ENCODE measurements at regions not wholly inside any gene's neighbourhood (a gene's known extent, or its start where the extent isn't known, plus 50 kb on each side); places are given as distances from the start of the nearest gene placed in this dataset.
"Not testable (repeated sequence)": the region's sequence is repeated elsewhere in the genome, so short reads cannot be mapped to it uniquely, and the experiment has no call there.

DNA sequence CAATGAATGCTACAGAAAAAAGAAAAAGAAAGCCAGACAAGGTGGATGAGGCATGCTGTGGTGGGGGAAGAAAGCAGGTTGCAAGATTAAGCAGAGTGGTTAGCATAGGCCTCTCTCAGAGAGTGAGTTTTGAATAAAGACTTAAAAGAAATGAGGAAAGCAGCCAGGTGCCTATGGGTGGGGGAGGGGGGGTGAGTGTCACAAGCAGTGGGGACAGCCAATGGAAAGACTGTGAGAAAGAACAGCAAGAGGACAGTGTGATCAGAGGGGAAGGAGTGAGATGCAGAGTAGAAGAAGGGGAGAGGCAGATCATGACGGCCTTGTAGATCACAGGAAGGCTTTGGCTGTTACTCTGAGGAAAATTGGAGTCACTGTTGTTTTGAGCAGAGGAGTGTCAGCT is 162.5 kb downstream of the SOX3 start:
- no peak for DNase-seq

DNA sequence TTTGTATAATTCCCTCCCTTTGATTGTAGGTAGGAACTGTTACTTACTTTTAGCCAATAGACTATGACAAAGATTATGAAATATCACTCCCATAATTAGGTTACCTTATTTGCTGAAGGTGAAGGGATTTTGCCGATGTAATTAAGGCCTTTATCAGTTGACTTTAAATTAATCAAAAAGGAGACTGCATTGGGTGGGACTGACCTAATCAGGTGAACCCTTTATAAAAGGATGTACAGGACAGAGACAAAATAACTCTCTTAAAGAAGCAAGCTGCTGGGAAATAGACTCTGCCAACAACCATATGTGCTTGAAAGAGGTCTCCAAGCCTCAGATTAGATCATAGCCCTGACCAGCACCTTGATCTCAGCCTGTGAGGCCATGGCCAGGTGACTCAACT is 167.6 kb downstream of the SOX3 start:
- DNase-seq: no peak

DNA sequence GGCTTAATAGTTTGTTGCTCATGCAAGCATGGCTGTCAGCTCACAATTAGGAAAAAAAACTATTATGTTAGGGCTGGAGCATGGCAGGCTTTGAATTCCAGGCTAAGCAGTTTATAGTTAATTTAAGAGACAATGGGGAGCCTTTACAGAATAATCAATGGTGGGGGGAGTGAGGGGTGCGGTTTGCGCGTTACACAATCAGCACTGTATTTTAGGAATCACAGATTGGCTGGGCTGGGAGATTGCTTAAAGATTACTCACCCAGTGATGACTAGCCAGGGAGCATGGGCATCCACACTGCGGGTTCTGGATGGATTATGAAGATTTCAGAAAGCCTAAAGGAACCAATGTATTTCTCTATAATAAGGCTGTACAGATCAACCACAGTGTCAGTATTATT is 186.6 kb downstream of the SOX3 start:
- peak in 1 of 56 donors; percentile 29 for DNase-seq

DNA sequence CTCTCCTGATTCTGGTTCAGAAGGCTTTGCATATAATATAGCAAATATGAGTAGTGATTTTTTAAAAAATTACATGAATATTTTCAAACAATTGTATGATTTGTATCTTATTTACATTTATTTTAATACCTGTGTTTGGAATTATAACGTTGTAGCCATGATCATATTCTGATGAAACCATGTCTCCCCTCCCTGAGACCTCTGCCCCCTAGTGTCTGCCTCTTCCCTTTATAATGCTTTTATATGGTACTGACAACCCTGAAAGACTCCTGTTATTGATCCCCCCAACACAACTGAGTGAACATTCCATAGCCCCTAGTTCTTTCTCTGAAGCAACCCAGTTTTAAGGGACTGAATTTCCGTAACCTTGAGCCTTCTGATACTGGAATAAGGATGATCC is 187.4 kb downstream of the SOX3 start:
- DNase-seq: no peak

DNA sequence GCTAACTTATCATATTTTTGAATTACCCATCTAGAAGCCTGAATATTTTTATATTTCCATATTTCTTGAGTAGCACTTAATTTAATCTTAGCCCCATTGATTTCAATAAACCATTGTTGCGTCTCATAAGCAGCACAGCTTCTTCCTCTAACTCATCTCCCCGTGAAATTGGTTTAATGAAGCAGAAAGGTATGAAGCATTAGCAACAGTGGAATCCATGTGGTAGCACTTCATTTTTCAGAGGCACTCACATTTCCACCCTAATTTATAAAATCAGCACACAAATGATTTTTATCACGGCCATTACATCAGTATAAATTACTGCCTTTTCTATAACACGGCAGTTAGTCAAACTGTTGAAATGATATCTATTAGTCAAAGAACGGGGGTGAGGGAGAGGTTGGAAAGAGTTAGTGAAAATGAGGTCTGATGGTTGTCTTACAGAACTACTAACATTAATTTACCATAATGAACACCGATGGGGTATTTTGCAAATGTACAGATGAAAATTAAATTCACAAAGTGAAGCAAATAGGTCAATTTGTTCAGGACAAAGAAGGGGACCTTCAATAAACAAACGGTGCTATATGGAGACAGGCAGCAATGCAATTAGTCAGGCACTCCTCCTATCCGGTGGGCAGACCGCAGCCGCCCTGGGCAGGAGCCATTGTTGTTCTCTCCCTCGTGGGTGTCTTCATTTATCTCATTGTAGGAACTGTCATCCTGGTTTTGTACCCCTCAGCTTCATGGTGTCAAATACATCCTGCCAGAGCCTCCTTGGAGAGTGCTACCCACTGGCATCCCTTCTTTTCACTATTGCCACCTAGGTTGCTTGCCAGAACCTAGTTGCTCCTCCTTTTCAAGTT is 205.7 kb downstream of the SOX3 start:
- DNase-seq: no peak

DNA sequence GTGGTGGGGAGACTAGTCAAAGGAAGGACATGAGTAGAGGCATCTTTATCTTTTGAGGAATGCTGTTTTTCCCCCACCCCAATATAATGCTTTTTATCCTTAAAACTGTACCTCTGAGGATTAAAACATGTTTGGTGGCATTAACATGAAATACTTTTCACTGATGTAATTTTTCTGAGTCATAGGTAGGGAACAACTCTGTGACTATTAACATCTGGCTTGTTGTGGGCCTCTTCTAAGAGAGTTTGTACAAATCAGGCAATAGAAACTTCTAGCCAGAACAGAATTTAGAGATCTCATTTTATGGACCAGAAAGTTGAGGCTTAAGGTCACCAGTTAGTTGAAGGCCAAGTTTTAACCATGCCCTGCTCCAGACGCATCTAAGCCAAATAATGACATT is 207.6 kb downstream of the SOX3 start:
- no peak for DNase-seq

DNA sequence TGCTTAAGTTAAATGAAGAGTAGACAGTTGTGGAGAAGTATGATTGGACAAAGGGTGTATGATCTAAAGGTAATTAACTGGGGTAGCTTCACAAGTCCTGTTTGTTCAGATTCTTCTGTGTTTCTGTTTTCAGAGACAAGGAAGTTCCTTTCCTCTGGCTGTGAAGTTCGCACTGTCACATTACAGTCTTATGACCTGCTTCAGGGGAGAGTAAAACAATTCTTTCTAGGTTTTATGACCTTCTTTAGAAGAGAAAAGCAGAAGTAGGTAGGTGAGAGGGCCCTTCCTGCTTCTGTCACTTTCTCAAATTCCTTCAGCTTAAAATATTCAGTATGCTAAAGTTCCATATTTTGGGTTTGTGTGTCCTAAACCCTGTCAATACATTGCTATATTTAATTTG is 211.9 kb downstream of the SOX3 start:
- DNase-seq: no peak

DNA sequence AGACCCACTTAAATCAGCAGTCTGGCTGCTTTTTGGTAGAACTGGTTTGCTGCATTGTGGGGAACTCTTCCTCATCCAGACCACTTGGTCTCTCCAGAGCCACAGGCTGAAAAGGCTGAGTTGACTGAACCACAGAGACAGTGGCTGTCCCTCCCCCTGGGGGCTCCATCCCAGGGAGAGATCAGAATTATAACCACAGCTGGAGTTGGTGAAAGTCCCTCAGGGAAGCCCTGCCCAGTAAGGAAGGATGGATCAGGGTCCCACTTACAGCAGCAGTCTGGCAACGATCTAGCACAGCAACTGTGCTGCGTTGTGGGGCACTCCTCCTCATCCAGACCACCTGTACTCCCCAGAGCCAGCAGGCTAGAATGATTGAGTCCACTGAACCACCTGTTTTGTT is 212.7 kb downstream of the SOX3 start:
- DNase-seq: no peak

DNA sequence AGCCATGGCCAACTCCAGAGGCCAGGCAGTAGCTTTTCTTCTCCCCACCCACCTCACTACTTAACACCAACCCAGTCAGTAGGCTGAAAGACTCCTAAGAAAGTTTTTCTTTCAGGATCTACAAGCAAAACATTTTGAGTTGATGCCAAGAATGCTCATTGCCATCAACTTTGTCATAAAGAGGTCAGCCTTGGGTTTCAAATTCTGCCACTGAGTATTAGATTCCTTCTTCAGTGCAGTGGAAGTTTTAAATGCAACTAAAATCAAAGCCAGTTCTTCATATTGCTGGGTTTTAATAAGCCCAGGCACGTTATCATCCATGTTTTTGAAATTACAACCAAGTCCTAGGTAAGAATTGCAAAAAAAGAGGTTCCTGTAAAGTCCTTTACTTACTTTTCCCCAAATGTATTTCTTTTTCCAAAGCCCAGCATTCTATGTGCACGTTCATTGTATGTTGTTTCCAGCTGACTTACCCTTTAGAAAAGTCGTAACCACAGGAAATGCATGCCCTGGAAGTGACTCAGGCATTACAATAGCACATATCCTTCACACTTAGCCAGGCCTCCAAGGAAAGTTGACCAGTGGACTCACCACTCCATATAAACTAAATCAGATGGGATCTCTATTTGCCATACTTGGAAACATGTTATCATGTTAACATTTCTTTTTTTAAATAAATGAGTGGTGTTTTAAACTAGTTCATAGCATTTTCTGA is 229.9 kb downstream of the SOX3 start:
- no peak for DNase-seq

DNA sequence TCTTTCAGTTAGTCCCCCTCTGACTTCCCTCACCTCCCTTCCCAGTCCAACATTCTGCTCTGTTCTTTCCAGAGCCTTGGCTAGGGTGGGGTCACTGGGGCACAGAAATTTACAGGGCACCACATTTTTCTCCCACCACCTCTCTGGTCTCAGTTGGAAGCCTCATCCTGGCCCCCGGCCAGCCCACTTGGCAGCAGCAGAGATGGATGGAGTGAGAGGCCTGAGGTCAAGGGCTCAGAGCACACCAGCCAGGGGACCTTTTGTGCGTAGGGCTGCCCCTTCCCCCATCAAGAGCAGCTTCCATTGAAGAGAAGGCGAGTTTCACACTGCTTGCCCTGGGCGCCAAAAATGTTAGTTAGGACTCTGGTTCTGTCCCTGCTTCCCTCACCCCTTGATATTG is 230.9 kb downstream of the SOX3 start:
- no peak for DNase-seq

DNA sequence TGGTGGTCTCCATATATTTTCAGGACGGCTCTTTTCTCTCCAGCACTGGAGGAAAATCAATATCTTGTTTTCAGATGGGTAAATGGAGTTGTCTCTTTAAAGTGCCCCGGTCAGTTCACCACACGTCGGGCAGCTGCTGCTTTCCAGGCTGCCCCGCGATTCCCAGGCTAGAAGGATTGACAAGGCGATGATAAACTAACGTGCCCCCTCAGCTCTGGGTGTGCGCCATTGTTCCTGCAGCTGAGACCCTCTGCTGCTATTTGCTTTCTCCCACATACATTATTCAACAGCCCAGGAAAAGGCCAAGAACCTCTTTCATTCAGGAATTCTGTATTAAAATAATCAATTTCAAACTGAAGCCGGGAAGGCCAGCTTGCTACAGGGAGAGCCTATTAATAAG is 254.5 kb downstream of the SOX3 start:
- no peak for DNase-seq

DNA sequence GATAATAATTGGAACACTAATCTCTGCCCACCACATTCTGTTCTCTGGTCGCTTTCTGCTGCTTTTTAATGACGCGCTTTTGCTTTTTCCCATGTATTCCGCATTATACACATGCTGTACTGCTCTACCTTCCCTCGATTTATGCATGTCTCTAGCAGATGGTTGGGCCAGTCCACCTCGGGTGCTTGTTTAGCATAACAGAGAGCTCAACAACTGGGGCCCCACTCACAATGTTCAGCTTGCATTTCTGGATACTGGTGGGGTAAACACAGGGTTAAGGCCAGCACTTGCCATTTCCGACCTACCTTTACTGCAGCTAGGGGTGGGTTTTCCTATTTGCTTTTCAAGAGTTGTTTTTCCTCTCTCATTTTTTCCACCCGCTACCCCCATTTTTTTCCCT is 255.8 kb downstream of the SOX3 start:
- DNase-seq: no peak

DNA sequence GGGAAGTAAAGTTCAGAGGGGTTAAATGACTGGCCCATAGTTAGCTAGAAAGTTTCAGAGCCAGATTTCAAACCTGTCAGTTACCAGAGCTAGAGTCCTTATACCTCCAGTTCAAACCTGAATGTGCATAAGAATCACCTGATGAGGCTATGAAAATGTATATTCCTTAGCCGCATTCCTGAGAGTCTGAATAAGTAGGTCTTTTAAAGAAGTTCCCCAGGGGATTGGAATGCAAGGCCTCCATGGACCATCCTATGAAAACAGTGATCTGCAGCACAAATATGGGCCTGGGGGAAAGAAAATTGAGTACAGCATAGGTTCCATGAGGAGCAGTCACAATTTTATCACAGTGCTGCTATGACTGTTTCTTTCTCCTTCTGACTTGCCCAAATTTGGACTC is 263.9 kb upstream of the CXorf66 start:
- DNase-seq: no peak

DNA sequence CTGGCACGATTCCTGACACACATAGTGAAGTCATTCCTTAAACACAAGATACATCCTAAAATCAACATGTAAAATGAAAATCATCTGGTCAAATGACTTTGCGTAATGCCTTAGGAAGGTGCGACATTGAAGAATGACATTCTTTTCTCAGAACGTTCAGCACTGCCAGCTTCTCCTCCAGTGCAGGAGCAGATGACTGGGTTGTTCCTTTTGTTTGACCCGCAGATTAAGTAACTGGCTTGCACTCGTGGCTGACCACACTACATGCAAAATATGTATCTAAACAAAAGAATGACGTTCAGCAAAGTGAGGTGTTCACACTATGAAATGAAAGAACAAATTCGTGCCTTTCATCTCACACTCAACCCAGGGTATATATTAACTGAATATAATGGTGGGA is 260.7 kb upstream of the CXorf66 start:
- not testable (repeated sequence) for DNase-seq

DNA sequence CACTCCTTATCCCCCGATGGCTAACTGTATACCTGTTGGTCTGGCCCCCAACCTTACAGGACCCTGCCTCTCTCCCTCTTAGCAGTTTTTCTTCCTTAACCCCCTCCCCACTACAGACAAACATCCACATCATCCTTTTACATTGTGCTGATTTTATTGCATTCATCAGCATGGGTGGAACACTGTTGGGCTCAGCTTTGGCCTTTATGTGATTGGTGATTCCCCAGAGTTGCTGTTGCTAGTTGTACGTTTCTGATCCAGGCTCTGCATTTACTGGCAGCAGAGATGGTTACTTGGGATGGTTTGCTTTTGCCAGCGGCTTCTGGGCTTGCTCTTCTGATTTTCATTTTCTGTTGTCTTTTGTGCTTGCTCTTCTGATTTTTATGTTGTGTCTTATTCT is 250.6 kb upstream of the CXorf66 start:
- not testable (repeated sequence) for DNase-seq

DNA sequence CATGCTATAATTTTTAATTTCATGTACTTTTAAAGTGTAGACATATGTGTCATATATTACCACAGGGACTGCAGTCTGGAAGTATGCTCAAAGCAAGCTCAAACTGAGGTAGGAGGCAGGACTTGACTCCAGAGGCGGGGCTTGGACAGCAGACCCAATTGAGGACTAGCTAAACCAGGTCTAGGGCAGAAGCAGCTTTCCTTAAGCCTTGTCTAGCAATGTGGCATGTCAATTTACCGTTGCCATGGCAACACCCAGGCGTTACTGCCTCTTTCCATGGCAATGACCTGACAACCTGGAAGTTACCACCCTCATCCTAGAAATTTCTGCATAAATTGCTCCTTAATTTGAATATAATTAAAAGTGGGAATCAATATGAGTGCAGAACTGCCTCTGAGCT is 249.2 kb upstream of the CXorf66 start:
- DNase-seq: not testable (repeated sequence)

DNA sequence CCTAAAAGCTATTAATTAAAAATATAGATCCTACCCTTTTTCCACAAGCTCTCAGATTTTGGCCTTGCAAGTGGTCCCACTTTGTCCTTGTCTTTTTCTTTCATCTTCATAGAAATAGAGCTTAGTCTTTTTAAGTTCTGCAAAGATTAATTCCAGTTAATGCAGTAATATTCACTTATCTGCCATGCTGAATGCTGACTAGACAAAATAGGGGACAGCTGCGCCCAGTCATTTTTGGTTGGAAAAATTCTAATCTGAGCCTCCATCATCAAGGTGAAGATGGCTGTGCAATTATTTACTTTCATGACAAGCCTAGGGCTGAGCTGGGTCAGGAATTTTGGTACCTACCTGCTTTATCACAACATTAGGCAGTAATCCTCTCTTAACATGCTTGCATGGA is 241.3 kb upstream of the CXorf66 start:
- DNase-seq: no peak

DNA sequence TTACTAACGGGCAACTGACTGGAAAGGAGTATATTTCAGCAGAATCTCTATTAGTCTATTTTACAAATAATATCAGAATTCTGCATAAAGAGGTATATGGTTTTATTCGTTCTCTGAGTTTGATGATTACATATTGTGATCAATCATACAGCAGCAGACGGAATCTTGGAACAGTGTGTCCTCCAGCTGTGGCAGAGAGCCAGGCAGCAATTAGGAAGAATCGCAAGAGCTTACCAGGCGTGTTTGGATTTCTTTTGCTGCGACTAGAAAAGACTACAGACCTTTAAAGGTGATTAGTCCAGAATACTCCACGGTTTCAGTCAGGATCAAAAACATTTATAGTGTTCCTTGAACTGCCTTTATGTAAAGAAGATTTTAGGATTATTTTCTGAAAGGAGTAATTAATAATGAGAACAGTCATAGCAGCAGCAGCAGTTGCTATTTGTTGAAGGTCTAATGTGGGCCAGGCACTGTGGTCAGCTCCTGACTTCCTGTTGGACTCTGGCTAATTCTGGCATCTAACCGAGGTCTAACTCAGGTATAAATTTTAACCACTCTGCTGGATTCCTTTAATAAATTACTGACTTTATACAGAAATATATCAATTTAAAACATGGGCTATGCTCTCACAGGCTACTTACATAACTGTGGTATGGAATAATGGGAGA is 225.3 kb upstream of the CXorf66 start:
- DNase-seq: no peak

DNA sequence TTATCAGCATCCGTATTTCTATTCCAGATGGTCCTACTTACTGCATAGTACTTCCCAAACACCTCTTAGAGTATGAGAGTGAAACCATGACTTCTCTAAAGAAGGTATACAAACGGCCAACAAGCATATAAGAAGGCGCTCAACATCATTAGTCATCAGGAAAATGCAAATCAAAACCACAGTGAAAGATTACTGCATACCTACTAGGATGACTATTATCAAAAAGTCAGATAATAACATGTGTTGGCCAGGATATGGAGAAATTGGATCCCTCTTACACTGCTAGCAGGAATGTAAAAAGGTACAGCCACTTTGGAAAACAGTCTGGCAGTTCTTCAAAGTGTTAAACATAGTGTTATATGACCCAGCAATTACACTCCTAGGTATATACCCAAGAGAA is 215.3 kb upstream of the CXorf66 start:
- no peak for DNase-seq

DNA sequence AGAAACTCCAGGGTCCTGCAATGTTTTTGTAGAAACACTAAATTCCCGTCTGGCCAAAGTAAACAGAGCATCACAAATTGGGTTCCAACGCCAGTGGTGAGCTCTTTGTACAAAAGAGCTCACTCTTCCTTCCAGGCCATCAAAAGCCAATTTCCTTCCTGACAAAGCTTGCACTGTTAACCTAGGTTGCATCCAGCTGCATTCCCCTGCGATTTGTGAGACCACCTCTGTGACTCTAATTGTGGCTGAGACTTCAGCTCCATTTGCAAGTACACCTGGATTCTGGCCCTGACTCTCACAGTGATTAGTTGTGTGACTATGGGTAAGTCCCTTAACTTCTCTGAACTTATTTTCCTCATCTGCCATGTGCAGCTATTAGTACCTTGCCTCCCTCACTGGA is 212.5 kb upstream of the CXorf66 start:
- no peak for DNase-seq

DNA sequence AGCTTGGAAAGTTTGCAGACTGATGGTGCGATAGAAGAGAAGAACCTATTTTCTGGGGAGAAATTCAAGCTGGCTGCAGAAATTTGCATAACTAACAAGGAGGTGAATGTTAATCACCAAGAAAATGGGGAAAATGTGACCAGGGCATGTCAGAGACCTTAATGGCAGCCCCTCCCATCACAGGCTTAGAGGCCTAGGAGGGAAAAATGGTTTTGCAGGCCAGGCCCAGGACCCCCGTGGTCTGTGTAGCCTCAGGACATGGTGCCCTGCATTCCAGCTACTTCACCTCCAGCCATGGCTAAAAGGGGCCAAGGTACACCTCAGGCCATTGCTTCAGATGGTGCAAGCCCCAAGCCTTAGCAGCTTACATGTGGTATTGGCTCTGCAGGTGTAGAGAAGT is 207.1 kb upstream of the CXorf66 start:
- no peak for DNase-seq

DNA sequence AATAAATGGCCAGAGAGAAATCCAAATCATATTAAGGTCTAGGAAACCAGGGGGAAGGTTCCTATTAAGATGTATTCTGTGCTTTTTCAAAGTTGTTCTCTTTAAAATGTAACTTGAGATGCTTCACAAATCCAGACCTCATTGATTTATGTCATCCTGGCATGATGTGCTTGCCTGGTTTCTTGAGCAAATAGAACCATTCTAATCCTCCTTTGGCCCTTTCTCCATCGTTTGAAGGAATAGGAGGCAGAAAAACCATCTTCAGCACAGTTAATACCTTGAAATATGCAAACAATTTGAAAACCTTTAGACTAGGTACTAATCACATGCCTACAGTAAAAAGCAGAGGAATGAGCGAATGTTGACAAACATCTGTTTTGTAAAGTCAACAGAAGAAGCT is 202.2 kb upstream of the CXorf66 start:
- DNase-seq: no peak

DNA sequence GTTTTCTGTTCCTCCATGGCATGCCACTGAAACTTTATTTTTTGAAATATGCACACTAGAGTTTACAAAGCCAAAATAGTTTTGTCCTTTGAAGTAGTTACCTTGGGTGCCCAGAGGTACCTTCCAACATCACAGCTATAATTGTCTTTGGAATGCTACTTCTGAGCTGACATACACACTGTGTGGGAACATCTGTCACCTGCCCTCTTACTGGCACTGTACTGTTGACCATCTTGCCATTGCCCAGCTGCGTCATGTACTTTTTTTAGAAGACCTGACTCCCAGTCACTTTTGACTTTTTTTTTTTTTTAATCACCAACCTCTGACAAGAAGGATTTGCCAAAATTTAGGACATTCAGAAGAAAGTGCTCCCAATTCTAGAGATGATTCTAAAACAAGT is 200.5 kb upstream of the CXorf66 start:
- DNase-seq: no peak
